ENCODE measurements at regions not wholly inside any gene's neighbourhood (a gene's known extent, or its start where the extent isn't known, plus 50 kb on each side); places are given as distances from the start of the nearest gene placed in this dataset.

- Histone ChIP-seq H3K27me3 (no peaks in the 10 kb centered on the region), H3K9me3 (no peaks in the 10 kb centered on the region), H3K36me3 (no peaks in the 10 kb centered on the region), H3K27ac (no peak overlapping the region), H3K4me3 (no peak overlapping the region), H3K4me1 (no peaks in the 10 kb centered on the region)
- no peak for DNase-seq (ENCODE audit: low spot score in 2 of 2)
- intact Hi-C loops (cut with DNase I), result no loop called here
- TF ChIP-seq CTCF (IDR thresholded peaks at IDR 0.05), result no peak
Observed at GRCh38 chr4:54553001-54553400, 104.8 kb upstream of the KIT start.

GRCh38 chr4:54554339-54554990 lies 103.3 kb upstream of the KIT start:
- no peak overlapping the region for H3K4me3 ChIP-seq
- no peaks in the 10 kb centered on the region for H3K9me3 ChIP-seq
- no peaks in the 10 kb centered on the region for H3K36me3 ChIP-seq
- no peak for DNase-seq (ENCODE audit: low spot score in 2 of 2)
- no peak overlapping the region for H3K27ac ChIP-seq
- intact Hi-C loops (cut with DNase I), result no loop called here
- no peak for TF ChIP-seq CTCF (IDR thresholded peaks at IDR 0.05)
- no peaks in the 10 kb centered on the region for H3K4me1 ChIP-seq
- no peaks in the 10 kb centered on the region for H3K27me3 ChIP-seq

- H3K36me3 ChIP-seq, result no peaks in the 10 kb centered on the region
- no peak for TF ChIP-seq CTCF (IDR thresholded peaks at IDR 0.05)
- H3K9me3 ChIP-seq, result no peaks in the 10 kb centered on the region
- H3K4me1 ChIP-seq, result no peaks in the 10 kb centered on the region
- no peak overlapping the region for H3K4me3 ChIP-seq
- DNase-seq (ENCODE audit: low spot score in 2 of 2), result no peak
- intact Hi-C loops (cut with DNase I), result no loop called here
- no peak overlapping the region for H3K27ac ChIP-seq
- H3K27me3 ChIP-seq, result no peaks in the 10 kb centered on the region
Observed at GRCh38 chr4:54556051-54556450, 101.7 kb upstream of the KIT start.

GRCh38 chr4:54556587-54556986 lies 101.2 kb upstream of the KIT start:
- Histone ChIP-seq H3K4me3 (no peak overlapping the region), H3K36me3 (no peaks in the 10 kb centered on the region), H3K4me1 (no peaks in the 10 kb centered on the region), H3K9me3 (no peaks in the 10 kb centered on the region), H3K27me3 (no peaks in the 10 kb centered on the region), H3K27ac (no peak overlapping the region)
- DNase-seq (ENCODE audit: low spot score in 2 of 2), result no peak
- intact Hi-C loops (cut with DNase I), result no loop called here
- TF ChIP-seq CTCF (IDR thresholded peaks at IDR 0.05), result no peak

- no peak for DNase-seq (ENCODE audit: low spot score in 2 of 2)
- H3K27me3 ChIP-seq, result no peaks in the 10 kb centered on the region
- TF ChIP-seq CTCF (IDR thresholded peaks at IDR 0.05), result no peak
Observed at GRCh38 chr4:54558889-54559677, 98.7 kb upstream of the KIT start.

More at GRCh38 chr4:54558889-54559677, 98.7 kb upstream of the KIT start:
- no peak overlapping the region for H3K4me3 ChIP-seq
- no peaks in the 10 kb centered on the region for H3K36me3 ChIP-seq
- no peak overlapping the region for H3K27ac ChIP-seq
- H3K4me1 ChIP-seq, result no peaks in the 10 kb centered on the region
- intact Hi-C loops (cut with DNase I), result no loop called here
- H3K9me3 ChIP-seq, result no peaks in the 10 kb centered on the region
